AG09319 (cell line): ENCODE measurements at regions not wholly inside any gene's neighbourhood (a gene's known extent, or its start where the extent isn't known, plus 50 kb on each side); places are given as distances from the start of the nearest gene placed in this dataset.
A peak's percentile ranks its signal among the peaks of the same experiment; 100 is the strongest.

Experiments used
- DNase-seq: peaks from one replicate; pipeline ENCODE4 v3.0.0-alpha.2; 2010; ENCODE audit warnings: low read depth; ENCODE audit errors: extremely low read depth
- TF ChIP-seq, protein P1 (sequence below): IDR thresholded peaks from 2 replicates; pipeline ENCODE4 v1.5.1; 2011; ENCODE audit warnings: low read depth, mild to moderate bottlenecking, inconsistent platforms, low read length, moderate library complexity

DNA sequence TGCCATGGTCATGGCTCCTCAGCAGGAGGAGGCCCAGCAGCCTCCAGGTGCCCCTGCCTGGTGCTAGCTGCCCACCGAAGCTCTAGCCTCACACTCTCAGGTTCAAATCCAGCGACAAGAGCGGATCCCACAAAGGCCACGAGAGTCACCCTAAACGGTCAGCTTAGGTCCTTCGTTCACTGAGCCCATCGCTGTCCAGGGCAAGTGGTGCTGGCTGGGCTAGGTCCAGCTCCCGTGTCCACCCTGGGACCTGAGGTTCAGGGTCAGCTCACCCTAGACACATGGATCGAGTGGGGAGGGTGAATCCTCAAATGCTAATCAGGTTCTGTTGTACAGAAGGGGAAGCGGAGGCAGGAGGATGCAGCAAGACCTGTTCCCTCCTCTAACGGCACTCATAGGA lies 171.9 kb upstream of the SULF2 start:
- no peak for DNase-seq
- TF ChIP-seq, protein P1, sequence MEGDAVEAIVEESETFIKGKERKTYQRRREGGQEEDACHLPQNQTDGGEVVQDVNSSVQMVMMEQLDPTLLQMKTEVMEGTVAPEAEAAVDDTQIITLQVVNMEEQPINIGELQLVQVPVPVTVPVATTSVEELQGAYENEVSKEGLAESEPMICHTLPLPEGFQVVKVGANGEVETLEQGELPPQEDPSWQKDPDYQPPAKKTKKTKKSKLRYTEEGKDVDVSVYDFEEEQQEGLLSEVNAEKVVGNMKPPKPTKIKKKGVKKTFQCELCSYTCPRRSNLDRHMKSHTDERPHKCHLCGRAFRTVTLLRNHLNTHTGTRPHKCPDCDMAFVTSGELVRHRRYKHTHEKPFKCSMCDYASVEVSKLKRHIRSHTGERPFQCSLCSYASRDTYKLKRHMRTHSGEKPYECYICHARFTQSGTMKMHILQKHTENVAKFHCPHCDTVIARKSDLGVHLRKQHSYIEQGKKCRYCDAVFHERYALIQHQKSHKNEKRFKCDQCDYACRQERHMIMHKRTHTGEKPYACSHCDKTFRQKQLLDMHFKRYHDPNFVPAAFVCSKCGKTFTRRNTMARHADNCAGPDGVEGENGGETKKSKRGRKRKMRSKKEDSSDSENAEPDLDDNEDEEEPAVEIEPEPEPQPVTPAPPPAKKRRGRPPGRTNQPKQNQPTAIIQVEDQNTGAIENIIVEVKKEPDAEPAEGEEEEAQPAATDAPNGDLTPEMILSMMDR, result no peak

DNA sequence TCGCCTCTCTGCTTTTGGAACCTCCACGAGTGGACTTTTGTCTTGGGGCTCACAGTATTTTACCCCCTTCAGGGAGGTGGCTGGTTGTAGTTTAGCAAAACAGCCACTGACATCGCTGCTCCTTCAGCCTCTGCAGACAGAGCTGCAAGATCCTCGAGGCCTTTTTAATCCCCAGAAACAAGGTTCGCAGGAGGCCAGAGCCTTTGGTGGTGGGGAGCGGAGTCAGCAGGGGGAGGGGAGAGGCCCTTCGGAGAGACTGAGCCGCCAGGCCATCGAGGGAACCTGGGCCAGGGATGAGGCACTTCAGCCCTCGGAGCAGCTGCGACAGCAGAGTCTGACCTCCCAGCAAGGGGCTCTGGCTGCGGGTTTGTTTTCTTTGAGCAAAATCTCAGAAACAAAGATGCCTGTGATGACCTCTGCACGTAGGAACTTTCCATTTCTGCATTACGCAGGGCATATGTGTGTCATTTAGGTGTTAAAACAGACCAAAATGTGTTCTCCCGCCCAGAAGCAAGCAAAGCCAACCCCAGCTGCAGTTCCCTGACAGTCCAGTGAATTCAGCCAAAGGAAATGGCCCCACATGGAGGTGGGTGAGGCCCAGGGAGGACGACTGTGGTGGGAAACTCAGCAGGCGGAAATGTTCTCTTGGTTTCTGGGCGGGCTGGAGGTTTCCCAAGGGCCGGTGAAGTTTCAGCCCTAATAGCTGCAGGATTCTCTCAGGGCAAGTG lies 171.2 kb upstream of the SULF2 start:
- TF ChIP-seq, protein P1, result no peak

DNA sequence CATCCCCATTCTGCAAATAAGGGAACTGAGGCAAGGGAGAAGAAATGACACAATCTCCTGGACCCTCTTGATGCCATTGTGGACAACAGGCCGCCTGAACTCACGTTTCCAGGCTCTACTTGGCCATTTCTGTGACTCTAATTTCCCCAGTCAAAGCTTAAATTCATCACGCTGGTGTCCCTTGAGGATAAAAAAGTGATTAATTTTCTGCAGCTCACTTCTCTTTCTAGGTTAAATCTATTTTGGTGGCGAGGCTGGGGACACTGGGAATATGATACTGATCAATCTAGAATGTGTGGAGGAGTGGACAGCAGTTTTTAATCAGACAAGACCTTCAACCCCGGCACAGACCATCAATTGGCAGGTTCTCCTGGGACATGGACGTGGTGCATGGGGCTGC lies 168.2 kb upstream of the SULF2 start:
- DNase-seq, result no peak
- TF ChIP-seq, protein P1, result no peak

More for the DNA sequence above, 171.2 kb upstream of the SULF2 start:
- no peak for DNase-seq

DNA sequence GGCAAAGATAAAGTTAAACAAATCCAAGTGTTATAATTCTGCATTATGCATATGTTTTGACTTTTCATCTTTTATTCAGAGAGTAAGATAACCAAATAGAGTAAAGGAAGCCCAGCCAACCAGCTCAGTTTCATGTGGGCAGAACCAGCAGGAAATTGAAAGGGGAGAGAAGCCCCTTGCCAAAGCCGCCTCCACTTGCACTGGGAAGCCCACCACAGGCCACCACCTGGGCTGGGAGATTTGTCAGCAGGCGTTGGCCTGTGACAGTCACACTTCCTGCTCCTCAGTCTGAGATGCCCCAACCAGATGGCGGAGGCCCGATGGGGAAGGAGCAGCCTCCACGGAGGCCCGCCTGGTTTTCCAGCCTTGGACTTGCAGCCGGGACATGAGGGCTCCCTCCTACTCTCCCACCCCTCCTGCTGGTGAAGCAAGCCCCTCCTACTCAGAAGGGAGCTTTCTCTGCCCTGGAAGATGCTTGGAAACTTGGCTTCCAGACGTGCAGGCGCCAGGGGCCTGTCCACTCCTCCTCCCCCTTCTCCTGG lies 166.8 kb upstream of the SULF2 start:
- DNase-seq, result no peak
- TF ChIP-seq, protein P1, result no peak

DNA sequence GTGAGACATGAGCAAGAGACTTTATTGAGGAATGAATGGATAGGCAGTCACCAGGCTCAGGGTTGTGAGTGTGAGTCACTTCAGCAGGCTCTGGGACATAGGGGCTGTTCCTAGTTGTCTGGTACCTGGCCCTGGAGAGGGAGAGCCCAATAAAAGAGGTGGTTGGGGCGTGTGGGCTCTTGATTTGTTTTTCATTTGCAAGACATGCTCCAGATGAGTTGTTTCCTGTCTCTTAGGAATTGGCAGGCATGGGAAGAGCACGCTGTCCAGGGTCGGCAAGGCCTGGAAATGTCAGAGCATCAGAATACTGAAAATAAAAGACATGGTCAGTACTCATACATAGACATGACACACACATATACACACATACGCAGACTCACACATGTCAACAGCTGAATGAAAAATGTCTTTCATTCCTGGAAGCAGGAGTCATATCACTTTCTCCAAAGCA lies 166.3 kb upstream of the SULF2 start:
- DNase-seq, result no peak
- TF ChIP-seq, protein P1, result no peak

DNA sequence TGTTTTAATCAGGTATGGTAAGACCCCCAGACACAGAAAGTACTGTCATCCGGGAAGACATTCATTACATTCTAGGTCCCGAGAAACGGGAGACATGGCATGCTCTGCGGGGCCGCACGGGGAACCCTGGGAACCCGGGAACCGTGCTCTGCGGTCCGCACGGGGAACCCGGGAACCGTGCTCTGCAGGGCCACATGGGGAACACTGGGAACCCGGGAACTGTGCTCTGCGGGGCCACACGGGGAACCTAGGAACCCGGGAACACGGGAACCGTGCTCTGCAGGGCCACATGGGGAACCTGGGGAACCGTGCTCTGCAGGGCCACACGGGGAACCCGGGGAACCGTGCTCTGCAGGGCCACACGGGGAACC lies 165.6 kb upstream of the SULF2 start:
- TF ChIP-seq, protein P1, result no peak
- no peak for DNase-seq

DNA sequence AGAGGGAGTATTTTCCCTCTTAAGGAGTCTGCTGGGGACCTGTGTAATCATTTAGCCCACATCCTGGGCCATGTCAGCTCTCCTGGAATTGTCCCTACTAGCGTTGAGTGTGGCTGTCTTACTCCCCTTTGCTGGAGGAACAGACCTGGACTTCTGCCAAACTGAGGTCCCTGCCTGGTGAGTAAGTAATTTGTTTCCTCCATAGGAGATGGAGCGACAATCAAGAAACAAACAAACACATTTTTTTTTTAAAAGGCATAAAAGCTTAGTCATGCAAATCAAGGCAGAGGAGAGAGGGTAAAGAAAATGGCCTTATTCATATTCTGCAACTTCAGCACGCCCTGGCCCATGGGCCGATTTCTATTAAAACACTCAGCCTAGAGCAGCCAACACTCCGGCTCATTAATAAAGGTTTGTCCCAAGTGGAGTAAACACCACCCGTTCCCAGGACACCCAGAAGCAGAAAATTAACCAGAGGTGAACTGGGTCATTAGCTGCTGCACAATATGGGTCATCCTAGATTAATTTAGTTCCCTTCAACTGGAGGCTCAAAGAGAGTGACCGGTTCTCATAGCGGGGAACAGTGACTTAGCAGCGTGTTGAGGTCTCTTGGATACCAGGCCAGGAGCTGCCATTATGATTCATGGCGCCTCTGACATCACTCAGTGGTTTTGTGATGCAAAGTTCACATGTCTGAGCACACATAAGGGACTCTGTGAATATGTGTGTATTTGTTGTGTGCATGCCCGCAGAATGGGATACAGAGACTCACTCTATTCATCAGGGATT lies 165.0 kb upstream of the SULF2 start:
- TF ChIP-seq, protein P1, result no peak
- DNase-seq, result peak; percentile 16
